ENCODE measurements at regions not wholly inside any gene's neighbourhood (a gene's known extent, or its start where the extent isn't known, plus 50 kb on each side); places are given as distances from the start of the nearest gene placed in this dataset.

DNA sequence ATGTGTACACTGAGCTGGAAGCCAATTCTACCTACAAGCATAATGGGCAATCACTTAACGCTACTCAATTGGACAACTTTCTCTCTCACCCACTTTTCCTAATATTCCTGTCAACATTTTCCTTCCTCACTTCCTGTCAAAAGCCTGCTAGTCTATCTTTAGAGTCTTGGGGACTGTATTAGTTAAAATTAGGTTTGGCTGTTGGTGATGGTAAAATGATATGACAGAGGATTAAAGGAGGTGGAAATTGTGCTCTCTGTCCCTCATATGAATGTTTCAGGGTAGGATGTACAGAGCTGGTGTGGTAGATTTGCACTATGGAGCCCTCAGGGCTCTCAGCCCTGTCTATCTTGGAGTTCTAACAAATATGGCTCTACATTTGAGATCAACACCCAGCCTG lies 129.7 kb downstream of the CEP57L1 start:
- no peak for DNase-seq

DNA sequence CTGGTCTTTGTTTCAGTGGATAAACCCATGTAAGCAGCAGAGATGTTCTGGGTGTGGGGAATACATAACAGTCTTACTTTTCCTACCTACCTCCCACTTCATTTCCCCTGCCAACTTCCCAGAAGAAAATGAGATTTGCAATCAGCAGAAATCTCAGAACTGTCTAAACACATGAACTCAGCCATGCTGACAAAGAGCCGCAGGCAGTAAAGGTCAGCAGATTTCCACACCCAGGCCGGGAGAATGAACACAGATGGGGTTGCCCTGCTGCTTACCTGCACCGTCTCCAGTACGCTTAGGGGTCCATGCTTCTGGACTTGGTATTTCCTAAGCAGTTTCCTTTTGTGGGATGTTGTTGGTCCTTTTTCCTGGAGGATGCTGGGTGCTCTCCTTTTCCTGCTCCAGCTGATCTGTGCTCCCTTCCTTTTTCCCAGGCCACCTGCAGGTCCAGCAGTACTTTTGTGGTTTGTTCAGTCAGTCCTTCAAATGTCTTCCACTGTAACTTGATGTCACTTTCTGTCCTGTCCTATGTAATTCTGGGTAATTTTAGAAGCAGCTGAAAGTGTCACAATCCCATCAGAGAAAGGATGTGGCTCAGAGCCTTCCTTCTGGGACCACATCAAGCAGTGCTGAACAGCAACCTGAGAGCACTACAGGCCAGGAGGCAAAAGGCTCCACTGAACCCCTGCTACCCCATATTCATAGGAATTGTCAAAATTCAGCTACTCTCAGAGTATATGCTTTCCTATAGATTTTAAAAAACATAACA lies 129.0 kb downstream of the CEP57L1 start:
- DNase-seq = no peak

DNA sequence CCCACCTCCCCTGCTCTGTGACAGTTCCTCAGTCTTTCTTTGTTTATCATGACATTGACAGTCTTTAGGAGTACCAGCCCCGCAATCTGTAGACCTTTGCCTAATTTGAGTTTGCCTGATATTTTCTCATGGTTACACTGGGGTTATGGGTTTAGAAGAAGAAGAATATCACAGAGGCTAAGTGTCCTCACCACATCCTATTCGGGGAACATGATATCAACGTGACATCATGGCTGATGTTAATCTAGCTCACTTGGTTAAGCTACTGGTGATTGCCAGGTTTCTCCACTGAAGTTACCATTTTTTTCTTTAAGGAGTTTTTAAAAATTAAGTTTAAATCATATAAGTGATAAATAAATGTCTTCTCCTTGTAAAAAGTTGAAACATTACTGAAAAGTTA lies 127.5 kb downstream of the CEP57L1 start:
- DNase-seq = peak in 1 of 2 donors; percentile 7

DNA sequence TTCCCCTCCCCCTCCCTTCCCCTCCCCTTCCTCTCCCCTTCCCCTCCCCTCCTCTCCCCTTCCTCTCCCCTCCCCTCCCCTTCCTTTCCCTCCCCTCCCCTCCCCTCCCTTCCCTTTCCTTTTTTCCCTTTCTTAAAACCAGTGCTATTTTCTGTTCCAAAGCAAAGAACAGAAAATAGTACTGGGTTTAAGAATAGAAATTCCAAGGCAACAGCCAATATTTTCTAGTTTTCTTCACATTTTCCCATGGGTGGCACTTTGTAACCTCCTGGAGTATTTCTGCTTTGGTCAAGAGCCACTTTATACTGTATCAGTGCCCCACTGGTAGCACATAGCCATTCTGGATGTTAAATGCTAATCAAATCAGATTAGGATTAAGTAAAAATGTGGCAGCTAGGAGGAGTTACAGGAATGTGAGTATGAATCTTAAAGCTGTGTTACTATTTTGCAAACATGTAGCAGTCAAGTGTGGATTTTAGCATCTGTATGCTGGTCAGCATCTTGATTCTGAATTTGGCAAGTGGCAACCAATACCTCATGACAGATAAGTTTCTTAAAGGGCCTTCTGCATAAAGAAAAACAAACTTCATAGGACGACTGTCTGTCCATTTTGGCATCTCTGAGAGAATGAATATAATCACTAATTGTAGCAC lies 126.4 kb downstream of the CEP57L1 start:
- no peak for DNase-seq
